Neural cell (in vitro differentiated cells): ENCODE measurements at regions not wholly inside any gene's neighbourhood (a gene's known extent, or its start where the extent isn't known, plus 50 kb on each side); places are given as distances from the start of the nearest gene placed in this dataset.

Source experiments
- H2AFZ ChIP-seq: fragments of 200-600, 300-800 bp; sonication (generic), shearing (Covaris generic); 2 replicates; pipeline ENCODE4 v1.6.0; 2014; ENCODE audit warnings: low read depth, mild to moderate bottlenecking, antibody characterized with exemption, low read length, moderate library complexity
- H3F3A ChIP-seq: fragments of 200-600 bp; shearing (Covaris generic); 2 replicates; pipeline ENCODE4 v1.6.1; 2016; ENCODE audit warnings: mild to moderate bottlenecking, moderate library complexity, mixed read lengths, antibody characterized with exemption, low read length; ENCODE audit not compliant: insufficient read depth, poor library complexity, severe bottlenecking
- H3K27ac ChIP-seq: fragments of 200-600, 300-800 bp; sonication (generic), shearing (Covaris generic); 2 replicates; pipeline ENCODE4 v1.5.1; 2014; ENCODE audit warnings: mild to moderate bottlenecking, low read length, moderate library complexity
- H3K27me3 ChIP-seq: fragments of 300-800, 200-600 bp; sonication (generic), shearing (Covaris generic); 2 replicates; pipeline ENCODE4 v1.6.0; 2014; ENCODE audit warnings: mild to moderate bottlenecking, low read depth, low read length, moderate library complexity; ENCODE audit not compliant: insufficient read depth
- H3K36me3 ChIP-seq: fragments of 300-800, 200-600 bp; sonication (generic), shearing (Covaris generic); 2 replicates; pipeline ENCODE4 v1.5.1; 2014; ENCODE audit warnings: mild to moderate bottlenecking, antibody characterized with exemption, low read length, moderate library complexity; ENCODE audit not compliant: insufficient read depth
- H3K4me2 ChIP-seq: fragments of 300-800, 200-600 bp; sonication (generic), shearing (Covaris generic); 2 replicates; pipeline ENCODE4 v1.6.0; 2014; ENCODE audit warnings: mild to moderate bottlenecking, low read length
- H3K4me3 ChIP-seq: fragments of 300-800, 200-600 bp; sonication (generic), shearing (Covaris generic); 2 replicates; pipeline ENCODE4 v1.5.1; 2014; ENCODE audit warnings: mild to moderate bottlenecking, low read length, moderate library complexity
- H3K79me2 ChIP-seq: fragments of 200-600 bp; shearing (Covaris generic); replicated peaks from 2 replicates; pipeline ENCODE4 v1.6.0; 2014; ENCODE audit warnings: mild to moderate bottlenecking, low read length, moderate library complexity; ENCODE audit not compliant: insufficient read depth
- H3K9ac ChIP-seq: fragments of 300-800, 200-600 bp; sonication (generic), shearing (Covaris generic); 2 replicates; pipeline ENCODE4 v1.6.1; 2016; ENCODE audit warnings: mild to moderate bottlenecking, low read length, mixed read lengths
- H3K9me2 ChIP-seq: fragments of 200-600 bp; shearing (Covaris generic); 2 replicates; pipeline ENCODE4 v1.6.1; 2016; ENCODE audit warnings: mild to moderate bottlenecking, low read length, mixed read lengths; ENCODE audit not compliant: insufficient read depth
- H3K9me3 ChIP-seq: fragments of 200-600, 300-800 bp; sonication (generic), shearing (Covaris generic); 2 replicates; pipeline ENCODE4 v1.6.1; 2016; ENCODE audit warnings: mild to moderate bottlenecking, mixed run types, low read length, moderate library complexity, mixed read lengths
- H4K20me1 ChIP-seq: fragments of 200-600 bp; shearing (Covaris generic); 2 replicates; pipeline ENCODE4 v1.6.1; 2016; ENCODE audit warnings: mild to moderate bottlenecking, mixed run types; ENCODE audit not compliant: insufficient read depth
- EP300 ChIP-seq: fragments of 450-650 bp; conservative IDR thresholded peaks from 2 replicates; pipeline ENCODE4 v1.6.1; 2014; ENCODE audit warnings: antibody characterized with exemption, mild to moderate bottlenecking, moderate library complexity; ENCODE audit not compliant: poor library complexity, severe bottlenecking
- EZH2 ChIP-seq: fragments of 200-600, 300-800 bp; shearing (Covaris generic), sonication (generic); IDR thresholded peaks from 2 replicates; pipeline ENCODE4 v1.6.1; 2014; ENCODE audit warnings: antibody characterized with exemption, low read length, borderline replicate concordance, mild to moderate bottlenecking; ENCODE audit not compliant: insufficient read depth, poor library complexity, severe bottlenecking
- MXI1 ChIP-seq: fragments of 450-650 bp; conservative IDR thresholded peaks from 2 replicates; pipeline ENCODE4 v1.6.1; 2014; ENCODE audit warnings: antibody characterized with exemption, mild to moderate bottlenecking; ENCODE audit not compliant: poor library complexity, severe bottlenecking
- POLR2AphosphoS5 ChIP-seq: IDR thresholded peaks from 2 replicates; pipeline ENCODE4 v1.6.1; 2012
- RAD21 ChIP-seq: fragments of 450-650 bp; conservative IDR thresholded peaks from 2 replicates; pipeline ENCODE4 v1.6.1; 2014; ENCODE audit warnings: antibody characterized with exemption, mild to moderate bottlenecking, moderate library complexity
- SMC3 ChIP-seq: fragments of 450-650 bp; conservative IDR thresholded peaks from 2 replicates; pipeline ENCODE4 v1.6.1; 2014; ENCODE audit warnings: antibody characterized with exemption, mild to moderate bottlenecking, moderate library complexity; ENCODE audit not compliant: poor library complexity
- TAF1 ChIP-seq: IDR thresholded peaks from 2 replicates; pipeline ENCODE4 v1.6.1; 2012; ENCODE audit warnings: low read depth
- TF ChIP-seq, protein P1 (sequence below): IDR thresholded peaks from 2 replicates; pipeline ENCODE4 v1.6.1; 2012; ENCODE audit warnings: borderline replicate concordance
- TF ChIP-seq, protein P2 (sequence below): fragments of 450-650 bp; IDR thresholded peaks from 2 replicates; pipeline ENCODE4 v1.5.1; 2014; ENCODE audit warnings: antibody characterized with exemption, mild to moderate bottlenecking, moderate library complexity; ENCODE audit not compliant: poor library complexity, severe bottlenecking

DNA sequence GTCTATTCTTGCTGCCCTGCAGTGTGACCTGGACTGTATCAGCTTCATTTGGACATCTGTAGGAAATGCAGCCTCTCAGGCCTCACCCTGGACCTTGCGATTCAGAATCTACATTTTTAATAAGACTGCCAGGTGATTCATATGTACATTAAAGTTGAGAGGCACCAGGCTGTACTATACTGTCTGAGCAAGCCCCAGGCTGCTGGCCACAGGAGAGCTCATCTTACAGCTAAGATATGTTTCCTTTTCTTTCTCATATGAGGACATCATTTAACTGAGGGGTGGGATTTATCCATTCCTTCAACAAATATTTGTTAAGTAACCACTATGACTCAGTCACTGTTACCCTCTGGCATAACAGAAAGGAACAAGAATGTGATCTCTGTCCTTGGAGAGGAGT is 78.2 kb upstream of the GCFC2 start:
- Histone ChIP-seq H3K9ac (no peak overlapping the region), H3K4me3 (no peak overlapping the region), H3K9me3 (no peaks in the 10 kb centered on the region), H3K79me2 (no peaks in the 10 kb centered on the region), H3K4me2 (no peak overlapping the region), H3K9me2 (no peaks in the 10 kb centered on the region), H3K27me3 (no peaks in the 10 kb centered on the region), H3F3A (no peaks in the 10 kb centered on the region), H2AFZ (no peak overlapping the region), H3K27ac (no peak overlapping the region), H4K20me1 (no peaks in the 10 kb centered on the region), H3K36me3 (no peaks in the 10 kb centered on the region)
- TF ChIP-seq POLR2AphosphoS5 (no peak), EP300 (no peak), RAD21 (no peak), MXI1 (no peak), TAF1 (no peak), SMC3 (no peak), EZH2 (no peak)
- TF ChIP-seq, protein P1, sequence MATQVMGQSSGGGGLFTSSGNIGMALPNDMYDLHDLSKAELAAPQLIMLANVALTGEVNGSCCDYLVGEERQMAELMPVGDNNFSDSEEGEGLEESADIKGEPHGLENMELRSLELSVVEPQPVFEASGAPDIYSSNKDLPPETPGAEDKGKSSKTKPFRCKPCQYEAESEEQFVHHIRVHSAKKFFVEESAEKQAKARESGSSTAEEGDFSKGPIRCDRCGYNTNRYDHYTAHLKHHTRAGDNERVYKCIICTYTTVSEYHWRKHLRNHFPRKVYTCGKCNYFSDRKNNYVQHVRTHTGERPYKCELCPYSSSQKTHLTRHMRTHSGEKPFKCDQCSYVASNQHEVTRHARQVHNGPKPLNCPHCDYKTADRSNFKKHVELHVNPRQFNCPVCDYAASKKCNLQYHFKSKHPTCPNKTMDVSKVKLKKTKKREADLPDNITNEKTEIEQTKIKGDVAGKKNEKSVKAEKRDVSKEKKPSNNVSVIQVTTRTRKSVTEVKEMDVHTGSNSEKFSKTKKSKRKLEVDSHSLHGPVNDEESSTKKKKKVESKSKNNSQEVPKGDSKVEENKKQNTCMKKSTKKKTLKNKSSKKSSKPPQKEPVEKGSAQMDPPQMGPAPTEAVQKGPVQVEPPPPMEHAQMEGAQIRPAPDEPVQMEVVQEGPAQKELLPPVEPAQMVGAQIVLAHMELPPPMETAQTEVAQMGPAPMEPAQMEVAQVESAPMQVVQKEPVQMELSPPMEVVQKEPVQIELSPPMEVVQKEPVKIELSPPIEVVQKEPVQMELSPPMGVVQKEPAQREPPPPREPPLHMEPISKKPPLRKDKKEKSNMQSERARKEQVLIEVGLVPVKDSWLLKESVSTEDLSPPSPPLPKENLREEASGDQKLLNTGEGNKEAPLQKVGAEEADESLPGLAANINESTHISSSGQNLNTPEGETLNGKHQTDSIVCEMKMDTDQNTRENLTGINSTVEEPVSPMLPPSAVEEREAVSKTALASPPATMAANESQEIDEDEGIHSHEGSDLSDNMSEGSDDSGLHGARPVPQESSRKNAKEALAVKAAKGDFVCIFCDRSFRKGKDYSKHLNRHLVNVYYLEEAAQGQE, result no peak
- TF ChIP-seq, protein P2, sequence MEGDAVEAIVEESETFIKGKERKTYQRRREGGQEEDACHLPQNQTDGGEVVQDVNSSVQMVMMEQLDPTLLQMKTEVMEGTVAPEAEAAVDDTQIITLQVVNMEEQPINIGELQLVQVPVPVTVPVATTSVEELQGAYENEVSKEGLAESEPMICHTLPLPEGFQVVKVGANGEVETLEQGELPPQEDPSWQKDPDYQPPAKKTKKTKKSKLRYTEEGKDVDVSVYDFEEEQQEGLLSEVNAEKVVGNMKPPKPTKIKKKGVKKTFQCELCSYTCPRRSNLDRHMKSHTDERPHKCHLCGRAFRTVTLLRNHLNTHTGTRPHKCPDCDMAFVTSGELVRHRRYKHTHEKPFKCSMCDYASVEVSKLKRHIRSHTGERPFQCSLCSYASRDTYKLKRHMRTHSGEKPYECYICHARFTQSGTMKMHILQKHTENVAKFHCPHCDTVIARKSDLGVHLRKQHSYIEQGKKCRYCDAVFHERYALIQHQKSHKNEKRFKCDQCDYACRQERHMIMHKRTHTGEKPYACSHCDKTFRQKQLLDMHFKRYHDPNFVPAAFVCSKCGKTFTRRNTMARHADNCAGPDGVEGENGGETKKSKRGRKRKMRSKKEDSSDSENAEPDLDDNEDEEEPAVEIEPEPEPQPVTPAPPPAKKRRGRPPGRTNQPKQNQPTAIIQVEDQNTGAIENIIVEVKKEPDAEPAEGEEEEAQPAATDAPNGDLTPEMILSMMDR, result no peak

DNA sequence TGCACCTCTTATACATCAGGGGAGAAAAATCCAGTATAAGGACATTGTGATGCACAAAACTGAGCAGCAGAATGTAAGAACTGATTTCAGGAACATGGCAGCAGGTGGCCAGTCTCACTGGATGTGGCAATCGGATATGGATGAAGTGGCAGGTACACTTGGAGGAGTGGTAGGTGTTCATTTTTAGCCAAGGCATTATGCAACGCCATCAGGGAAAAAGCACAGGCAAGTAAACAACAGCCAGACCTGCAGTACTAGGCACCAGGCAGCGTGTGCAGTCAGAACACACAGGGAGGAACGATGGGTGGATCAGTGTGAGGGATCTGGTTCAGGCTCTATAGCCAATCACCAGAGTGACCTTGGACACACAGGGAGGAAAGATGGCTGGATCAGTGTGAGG is 77.4 kb upstream of the GCFC2 start:
- H3K27me3 ChIP-seq, result no peaks in the 10 kb centered on the region
- H3F3A ChIP-seq, result no peaks in the 10 kb centered on the region
- H4K20me1 ChIP-seq, result no peaks in the 10 kb centered on the region
- H3K9ac ChIP-seq, result no peak overlapping the region
- H3K4me2 ChIP-seq, result no peak overlapping the region
- no peak overlapping the region for H2AFZ ChIP-seq
- H3K36me3 ChIP-seq, result no peaks in the 10 kb centered on the region
- H3K9me2 ChIP-seq, result no peaks in the 10 kb centered on the region
- no peaks in the 10 kb centered on the region for H3K9me3 ChIP-seq
- TF ChIP-seq EP300 (no peak), RAD21 (no peak), MXI1 (no peak), EZH2 (no peak), SMC3 (no peak), POLR2AphosphoS5 (no peak), TAF1 (no peak)
- TF ChIP-seq, protein P1, result no peak
- no peak overlapping the region for H3K4me3 ChIP-seq
- no peaks in the 10 kb centered on the region for H3K79me2 ChIP-seq
- no peak overlapping the region for H3K27ac ChIP-seq
